ENCODE measurements at regions not wholly inside any gene's neighbourhood (a gene's known extent, or its start where the extent isn't known, plus 50 kb on each side); places are given as distances from the start of the nearest gene placed in this dataset.
"Not testable (repeated sequence)": the region's sequence is repeated elsewhere in the genome, so short reads cannot be mapped to it uniquely, and the experiment has no call there.

- Mint-ChIP-seq H3K4me3 (ENCODE audit: low read depth) (no peak overlapping the region), H3K9me3 (ENCODE audit: low read depth) (no peaks in the 10 kb centered on the region), H3K27ac (no peak overlapping the region), H3K27me3 (peaks cover 2% of the 10 kb centered on the region), H3K4me1 (ENCODE audit: low read depth) (no peaks in the 10 kb centered on the region), H3K36me3 (ENCODE audit: insufficient read depth) (no peaks in the 10 kb centered on the region)
- TF ChIP-seq CTCF (IDR thresholded peaks at IDR 0.05; ENCODE audit: unreplicated experiment): no peak
- DNase-seq (ENCODE audit: low spot score, unreplicated experiment): no peak
Observed at GRCh38 chr2:121849236-121849635, 93.8 kb downstream of the TSN start.

DNA sequence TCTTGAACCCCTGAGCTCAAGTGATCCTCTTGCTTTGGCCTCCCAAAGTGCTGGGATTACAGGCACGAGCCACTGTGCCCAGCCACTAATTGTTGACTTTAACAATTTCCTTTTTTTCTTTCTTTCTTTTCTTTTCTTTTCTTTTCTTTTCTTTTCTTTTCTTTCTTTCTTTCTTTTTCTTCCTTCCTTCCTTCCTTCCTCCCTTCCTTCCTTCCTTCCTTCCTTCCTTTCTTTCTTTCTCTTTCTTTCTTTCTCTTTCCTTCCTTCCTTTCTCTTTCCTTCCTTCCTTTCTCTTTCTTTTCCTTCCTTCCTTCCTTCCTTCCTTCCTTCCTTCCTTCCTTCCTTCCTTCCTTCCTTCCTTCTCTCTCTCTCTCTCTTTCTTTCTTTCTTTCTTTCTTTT, 97.7 kb downstream of the TSN start:
- not testable (repeated sequence) for H3K27ac Mint-ChIP-seq; H3K4me3 Mint-ChIP-seq (ENCODE audit: low read depth); H3K9me3 Mint-ChIP-seq (ENCODE audit: low read depth); H3K4me1 Mint-ChIP-seq (ENCODE audit: low read depth); H3K27me3 Mint-ChIP-seq; DNase-seq (ENCODE audit: low spot score, unreplicated experiment); H3K36me3 Mint-ChIP-seq (ENCODE audit: insufficient read depth)

- Mint-ChIP-seq H3K4me1 (ENCODE audit: low read depth) (peaks cover 5% of the 10 kb centered on the region), H3K27me3 (no peaks in the 10 kb centered on the region), H3K27ac (no peak overlapping the region)
Observed at GRCh38 chr2:121855510-121855909, 100.1 kb downstream of the TSN start.

DNA sequence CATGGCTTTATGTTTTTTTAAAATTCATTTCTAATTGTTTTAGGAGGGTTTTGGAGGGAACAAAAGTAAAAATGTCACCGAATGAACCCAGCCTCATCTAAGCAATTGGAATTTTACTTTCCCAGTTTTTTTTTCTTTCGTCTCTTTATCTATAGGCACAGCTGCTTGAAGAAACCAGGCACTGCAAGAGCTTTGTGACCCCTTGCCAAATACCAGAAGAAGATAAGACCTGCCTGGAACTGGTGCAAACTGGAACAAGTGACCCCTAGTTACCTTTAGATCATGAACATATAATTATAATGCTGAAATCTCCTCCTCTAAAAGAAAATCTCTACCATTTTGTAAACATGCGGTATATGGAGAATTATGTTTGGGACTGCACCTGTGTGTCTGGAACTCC, 100.9 kb downstream of the TSN start:
- no peak overlapping the region for H3K27ac Mint-ChIP-seq
- H3K4me3 Mint-ChIP-seq (ENCODE audit: low read depth): no peak overlapping the region
- no peaks in the 10 kb centered on the region for H3K9me3 Mint-ChIP-seq (ENCODE audit: low read depth)
- H3K36me3 Mint-ChIP-seq (ENCODE audit: insufficient read depth): no peaks in the 10 kb centered on the region
- no peaks in the 10 kb centered on the region for H3K27me3 Mint-ChIP-seq
- peaks cover 5% of the 10 kb centered on the region for H3K4me1 Mint-ChIP-seq (ENCODE audit: low read depth)
- TF ChIP-seq CTCF (IDR thresholded peaks at IDR 0.05; ENCODE audit: unreplicated experiment): no peak
- no peak for DNase-seq (ENCODE audit: low spot score, unreplicated experiment)

More at GRCh38 chr2:121855510-121855909, 100.1 kb downstream of the TSN start:
- Mint-ChIP-seq H3K9me3 (ENCODE audit: low read depth) (no peaks in the 10 kb centered on the region), H3K36me3 (ENCODE audit: insufficient read depth) (no peaks in the 10 kb centered on the region), H3K4me3 (ENCODE audit: low read depth) (no peak overlapping the region)
- no peak for TF ChIP-seq CTCF (IDR thresholded peaks at IDR 0.05; ENCODE audit: unreplicated experiment)
- no peak for DNase-seq (ENCODE audit: low spot score, unreplicated experiment)

GRCh38 chr2:121858369-121858768, 102.9 kb downstream of the TSN start:
- H3K27me3 Mint-ChIP-seq: no peaks in the 10 kb centered on the region
- H3K9me3 Mint-ChIP-seq (ENCODE audit: low read depth): no peaks in the 10 kb centered on the region
- H3K4me1 Mint-ChIP-seq (ENCODE audit: low read depth): peaks cover 5% of the 10 kb centered on the region
- TF ChIP-seq CTCF (IDR thresholded peaks at IDR 0.05; ENCODE audit: unreplicated experiment): no peak
- no peak for DNase-seq (ENCODE audit: low spot score, unreplicated experiment)
- no peak overlapping the region for H3K27ac Mint-ChIP-seq
- no peaks in the 10 kb centered on the region for H3K36me3 Mint-ChIP-seq (ENCODE audit: insufficient read depth)
- no peak overlapping the region for H3K4me3 Mint-ChIP-seq (ENCODE audit: low read depth)

DNA sequence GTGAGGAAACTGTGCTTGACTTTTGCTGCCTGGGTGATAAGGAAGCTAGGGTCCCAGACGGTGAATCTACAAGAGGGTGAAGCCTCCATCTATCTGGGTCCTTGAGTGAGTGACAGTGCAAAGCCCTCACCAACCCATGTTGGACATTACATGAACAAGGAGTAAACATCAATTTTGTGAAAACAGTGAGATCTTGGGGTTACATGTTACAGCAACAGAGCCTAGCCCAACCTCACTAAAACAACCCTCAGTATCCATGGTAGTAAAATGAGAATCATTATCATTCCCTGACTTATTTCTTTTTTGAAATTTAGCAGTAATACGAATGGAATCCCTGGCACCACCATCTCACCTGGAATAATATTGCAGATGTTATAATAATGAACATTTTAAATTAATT, 103.4 kb downstream of the TSN start:
- no peak overlapping the region for H3K27ac Mint-ChIP-seq
- peaks cover 5% of the 10 kb centered on the region for H3K4me1 Mint-ChIP-seq (ENCODE audit: low read depth)
- no peak overlapping the region for H3K4me3 Mint-ChIP-seq (ENCODE audit: low read depth)
- no peak for TF ChIP-seq CTCF (IDR thresholded peaks at IDR 0.05; ENCODE audit: unreplicated experiment)
- no peak for DNase-seq (ENCODE audit: low spot score, unreplicated experiment)
- H3K9me3 Mint-ChIP-seq (ENCODE audit: low read depth): peaks cover 2% of the 10 kb centered on the region
- H3K27me3 Mint-ChIP-seq: no peaks in the 10 kb centered on the region
- H3K36me3 Mint-ChIP-seq (ENCODE audit: insufficient read depth): peaks cover 1% of the 10 kb centered on the region
